HuH-7 (cell line): ENCODE measurements at regions not wholly inside any gene's neighbourhood (a gene's known extent, or its start where the extent isn't known, plus 50 kb on each side); places are given as distances from the start of the nearest gene placed in this dataset.
"Not testable (repeated sequence)": the region's sequence is repeated elsewhere in the genome, so short reads cannot be mapped to it uniquely, and the experiment has no call there.

Experiments used
- DNase-seq: peaks from one replicate; pipeline ENCODE4 v3.0.0; 2011; ENCODE audit warnings: low spot score

- not testable (repeated sequence) for DNase-seq
These were observed 88.5 kb upstream of the CDC42EP3 start for GRCh38 chr2:37759989-37760388.

GRCh38 chr2:37760471-37760870, 89.0 kb upstream of the CDC42EP3 start:
- DNase-seq = no peak

GRCh38 chr2:37762281-37762680, 90.8 kb upstream of the CDC42EP3 start:
- not testable (repeated sequence) for DNase-seq

- no peak for DNase-seq
These were observed 93.3 kb upstream of the CDC42EP3 start for GRCh38 chr2:37764739-37765138.

- DNase-seq = no peak
These were observed 94.7 kb upstream of the CDC42EP3 start for GRCh38 chr2:37766106-37766505.

GRCh38 chr2:37767046-37767445, 95.6 kb upstream of the CDC42EP3 start:
- no peak for DNase-seq

- no peak for DNase-seq
These were observed 96.8 kb upstream of the CDC42EP3 start for GRCh38 chr2:37767959-37768925.

GRCh38 chr2:37769551-37769950, 98.1 kb upstream of the CDC42EP3 start:
- DNase-seq = no peak

- no peak for DNase-seq
These were observed 99.4 kb upstream of the CDC42EP3 start for GRCh38 chr2:37770797-37771196.

GRCh38 chr2:37771600-37772088, 100.2 kb upstream of the CDC42EP3 start:
- DNase-seq = no peak

GRCh38 chr2:37773371-37774130, 102.1 kb upstream of the CDC42EP3 start:
- no peak for DNase-seq

GRCh38 chr2:37774171-37774944, 102.9 kb upstream of the CDC42EP3 start:
- DNase-seq = not testable (repeated sequence)

GRCh38 chr2:37774976-37775907, 103.8 kb upstream of the CDC42EP3 start:
- no peak for DNase-seq

GRCh38 chr2:37775908-37776250, 104.4 kb upstream of the CDC42EP3 start:
- no peak for DNase-seq

GRCh38 chr2:37776487-37776886, 105.0 kb upstream of the CDC42EP3 start:
- DNase-seq = no peak

GRCh38 chr2:37779139-37779538, 107.7 kb upstream of the CDC42EP3 start:
- no peak for DNase-seq

- DNase-seq = no peak
These were observed 108.4 kb upstream of the CDC42EP3 start for GRCh38 chr2:37779611-37780386.

- no peak for DNase-seq
These were observed 108.9 kb upstream of the CDC42EP3 start for GRCh38 chr2:37780387-37780676.

- no peak for DNase-seq
These were observed 109.6 kb upstream of the CDC42EP3 start for GRCh38 chr2:37781028-37781427.

GRCh38 chr2:37782155-37782673, 110.8 kb upstream of the CDC42EP3 start:
- no peak for DNase-seq
